ENCODE measurements at regions not wholly inside any gene's neighbourhood (a gene's known extent, or its start where the extent isn't known, plus 50 kb on each side); places are given as distances from the start of the nearest gene placed in this dataset.

DNA sequence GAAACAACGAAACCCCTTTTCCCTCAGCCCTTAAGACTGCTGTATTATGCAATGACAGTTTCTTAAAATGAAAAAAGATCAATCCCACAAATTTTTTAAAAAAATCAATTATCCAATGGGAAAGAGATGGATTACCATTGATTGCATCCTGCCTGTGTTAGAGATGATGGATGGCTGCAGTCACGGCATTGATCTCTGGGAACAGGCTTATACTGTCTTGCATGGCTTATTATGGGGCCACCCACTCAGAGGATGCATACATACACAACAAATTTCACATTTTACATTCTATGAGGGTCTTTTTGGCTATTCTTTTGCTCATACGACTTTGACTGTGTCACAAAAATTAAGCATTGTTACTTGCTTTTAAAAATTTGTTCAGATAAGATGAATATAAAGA lies 724.3 kb downstream of the HDGFL1 start:
- TF ChIP-seq, protein P1, sequence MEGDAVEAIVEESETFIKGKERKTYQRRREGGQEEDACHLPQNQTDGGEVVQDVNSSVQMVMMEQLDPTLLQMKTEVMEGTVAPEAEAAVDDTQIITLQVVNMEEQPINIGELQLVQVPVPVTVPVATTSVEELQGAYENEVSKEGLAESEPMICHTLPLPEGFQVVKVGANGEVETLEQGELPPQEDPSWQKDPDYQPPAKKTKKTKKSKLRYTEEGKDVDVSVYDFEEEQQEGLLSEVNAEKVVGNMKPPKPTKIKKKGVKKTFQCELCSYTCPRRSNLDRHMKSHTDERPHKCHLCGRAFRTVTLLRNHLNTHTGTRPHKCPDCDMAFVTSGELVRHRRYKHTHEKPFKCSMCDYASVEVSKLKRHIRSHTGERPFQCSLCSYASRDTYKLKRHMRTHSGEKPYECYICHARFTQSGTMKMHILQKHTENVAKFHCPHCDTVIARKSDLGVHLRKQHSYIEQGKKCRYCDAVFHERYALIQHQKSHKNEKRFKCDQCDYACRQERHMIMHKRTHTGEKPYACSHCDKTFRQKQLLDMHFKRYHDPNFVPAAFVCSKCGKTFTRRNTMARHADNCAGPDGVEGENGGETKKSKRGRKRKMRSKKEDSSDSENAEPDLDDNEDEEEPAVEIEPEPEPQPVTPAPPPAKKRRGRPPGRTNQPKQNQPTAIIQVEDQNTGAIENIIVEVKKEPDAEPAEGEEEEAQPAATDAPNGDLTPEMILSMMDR (IDR thresholded peaks at IDR 0.05) = no peak
- TF ChIP-seq POLR2A (IDR thresholded peaks at IDR 0.05) = no peak
- TF ChIP-seq POLR2AphosphoS5 (IDR thresholded peaks at IDR 0.05) = no peak

Data from stomach (tissue), 4 donors.